ENCODE measurements at regions not wholly inside any gene's neighbourhood (a gene's known extent, or its start where the extent isn't known, plus 50 kb on each side); places are given as distances from the start of the nearest gene placed in this dataset.
"Not testable (repeated sequence)": the region's sequence is repeated elsewhere in the genome, so short reads cannot be mapped to it uniquely, and the experiment has no call there.

DNA sequence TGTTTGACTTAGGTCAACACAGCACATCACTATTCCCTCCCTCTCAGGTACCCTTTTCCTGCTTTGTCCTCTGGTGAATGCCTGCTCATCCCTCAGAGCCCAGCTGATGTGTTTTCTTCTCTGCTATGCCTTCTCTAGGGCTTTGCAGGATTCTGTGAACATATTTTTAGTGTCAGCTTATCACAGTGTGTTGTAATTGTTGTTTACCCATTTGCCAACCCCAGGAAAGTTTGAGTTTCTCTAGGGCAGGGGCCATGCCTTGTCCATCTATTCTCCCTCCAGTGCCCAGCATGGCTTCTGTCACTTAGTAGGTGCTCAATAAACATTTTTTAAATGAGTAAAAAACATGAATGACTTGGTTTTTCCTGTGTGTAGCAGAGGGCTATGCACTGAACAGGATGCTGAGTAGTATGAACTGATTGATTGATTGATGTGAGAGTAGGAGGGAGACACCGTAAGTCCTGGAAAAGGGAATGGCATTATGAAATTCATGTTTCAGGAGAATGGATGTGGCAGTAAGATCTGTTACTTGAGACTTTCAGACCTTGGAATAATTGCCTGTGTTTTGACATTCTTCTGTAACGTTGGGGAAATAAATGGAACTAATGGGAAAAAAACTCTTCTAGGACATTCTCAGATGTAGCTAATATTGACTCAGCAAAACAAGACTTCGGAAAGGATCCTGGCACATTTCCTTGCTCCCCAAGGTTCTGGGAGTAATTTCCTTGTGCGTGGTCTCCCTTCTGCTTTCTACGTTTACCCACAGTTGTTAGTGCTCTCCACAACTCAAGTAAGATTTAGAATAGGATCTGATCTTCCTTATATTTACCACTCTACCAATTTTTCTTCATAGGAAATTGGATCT is 267.3 kb upstream of the TBL1XR1 start:
- DNase-seq, result no peak

DNA sequence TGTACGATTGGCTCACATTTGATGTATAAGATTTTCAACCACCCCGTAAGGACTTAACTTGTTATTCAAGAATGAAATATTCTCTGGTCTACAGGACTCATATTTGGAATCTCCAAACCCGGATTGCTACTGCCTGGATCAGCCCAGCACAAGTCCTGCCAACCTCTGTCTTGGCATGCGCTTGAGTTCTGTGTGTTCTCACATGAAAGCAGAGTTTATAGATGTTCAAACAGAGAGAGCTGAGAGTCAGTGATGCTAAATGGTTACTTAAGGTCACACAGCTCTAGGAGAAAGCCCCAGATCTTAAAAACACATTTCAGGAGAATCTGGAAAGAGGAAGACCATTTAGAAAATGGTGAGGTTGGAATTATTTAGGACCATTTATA is 268.0 kb upstream of the TBL1XR1 start:
- no peak for DNase-seq

DNA sequence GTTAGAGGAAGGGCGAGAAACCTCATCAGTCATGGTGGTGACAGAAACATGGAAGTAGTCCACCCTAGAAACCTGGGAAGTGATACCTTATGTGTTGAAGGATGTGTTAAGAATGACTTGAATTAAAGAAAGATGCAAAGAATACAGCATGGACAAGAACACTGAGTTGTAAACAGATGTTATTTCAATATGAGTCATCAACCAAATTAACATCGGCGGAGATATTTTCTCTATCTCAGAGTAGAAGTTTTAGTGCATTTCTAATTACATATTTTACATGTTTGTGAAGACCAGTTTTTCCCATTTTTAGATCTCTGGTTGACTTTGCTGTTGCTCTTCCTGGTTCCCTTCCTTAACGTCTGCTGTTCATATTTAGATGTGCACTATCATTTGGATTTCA is 268.8 kb upstream of the TBL1XR1 start:
- no peak for DNase-seq

DNA sequence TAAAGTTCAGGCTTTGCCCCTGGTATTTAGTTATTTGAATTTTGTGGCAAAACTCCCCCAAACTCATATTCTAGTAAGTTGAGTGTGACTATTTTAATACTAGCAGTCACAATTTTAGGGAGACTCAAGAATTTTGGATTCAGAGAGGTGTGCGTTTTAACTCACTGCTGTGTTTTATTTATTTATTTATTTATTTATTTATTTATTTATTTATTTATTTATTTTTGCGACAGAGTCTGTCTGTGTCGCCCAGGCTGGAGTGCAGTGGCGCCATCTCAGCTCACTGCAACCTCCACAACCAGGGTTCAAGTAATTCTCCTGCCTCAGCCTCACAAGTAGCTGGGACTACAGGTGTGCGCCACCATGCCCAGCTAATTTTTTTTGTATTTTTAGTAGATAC is 269.3 kb upstream of the TBL1XR1 start:
- not testable (repeated sequence) for DNase-seq

DNA sequence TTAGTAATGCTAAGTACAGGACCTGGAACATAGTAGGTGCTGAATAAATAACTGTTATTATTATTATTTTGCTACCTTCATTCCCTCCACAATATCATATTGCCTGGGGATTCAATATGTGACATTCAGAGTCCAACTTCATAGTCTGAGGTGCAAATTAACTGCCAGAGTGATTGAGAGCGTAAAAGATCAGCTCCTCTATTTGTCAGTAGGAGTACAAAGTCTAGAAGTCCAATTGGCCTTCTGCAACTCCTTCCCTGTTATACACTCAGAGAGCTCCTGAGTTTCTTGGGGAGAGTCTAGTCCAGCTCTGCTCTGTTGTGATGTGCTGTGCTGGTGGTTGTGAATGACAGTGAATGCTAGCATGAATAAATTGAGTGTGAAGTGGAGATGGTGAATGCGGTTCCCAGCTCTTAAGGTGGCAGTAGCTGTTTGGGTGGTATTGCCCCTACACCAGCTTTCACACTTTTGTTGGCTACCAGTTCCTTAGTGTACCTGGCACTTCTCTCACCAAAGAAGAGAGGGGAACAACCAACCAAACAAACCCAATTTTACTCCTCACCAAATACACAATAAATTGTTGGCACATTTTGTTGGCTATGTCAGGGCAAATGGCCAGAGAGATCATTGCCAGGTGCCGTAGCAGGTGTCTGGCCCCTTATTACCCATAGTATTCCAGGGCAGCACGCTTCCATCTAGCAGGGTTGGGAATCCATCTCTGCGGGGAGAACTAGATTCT is 270.1 kb upstream of the TBL1XR1 start:
- no peak for DNase-seq

DNA sequence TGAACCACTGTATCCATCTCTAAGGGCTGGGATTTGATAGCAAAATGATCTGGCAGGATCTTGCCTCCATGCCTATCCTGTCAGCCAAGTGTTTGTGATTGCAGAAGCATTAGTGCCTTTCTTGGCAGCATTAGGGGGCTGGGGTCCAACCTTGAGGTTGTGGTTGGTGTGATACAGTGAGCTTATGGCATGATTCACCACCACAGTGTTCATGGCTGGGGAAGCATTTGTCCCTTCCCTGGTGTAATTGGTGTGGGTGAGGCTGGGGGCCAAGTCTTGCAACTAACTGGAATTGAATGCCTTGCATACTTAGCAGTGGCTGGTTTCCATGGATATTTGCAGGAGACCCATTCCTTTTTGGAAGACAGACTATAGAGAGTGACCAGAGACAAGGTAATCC is 271.0 kb upstream of the TBL1XR1 start:
- DNase-seq, result no peak

DNA sequence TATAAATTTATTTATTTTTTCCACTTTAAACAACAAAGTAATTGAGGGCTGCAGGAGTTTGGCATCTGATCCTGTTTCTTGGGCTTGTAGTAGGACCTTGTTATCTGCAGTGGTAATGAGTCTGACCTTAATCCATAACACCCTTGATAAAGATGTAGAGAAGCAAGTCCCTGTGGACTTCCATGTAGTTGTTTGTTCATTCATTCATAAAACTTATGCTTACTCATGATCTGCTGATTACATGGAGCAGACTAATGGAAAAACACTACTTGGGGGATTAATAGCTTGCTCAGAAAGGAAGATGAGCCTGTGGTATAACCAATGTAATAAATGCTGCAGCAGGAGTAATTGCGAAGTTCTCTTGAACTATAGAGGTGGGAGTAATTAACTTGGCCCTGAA is 271.5 kb upstream of the TBL1XR1 start:
- DNase-seq, result no peak

DNA sequence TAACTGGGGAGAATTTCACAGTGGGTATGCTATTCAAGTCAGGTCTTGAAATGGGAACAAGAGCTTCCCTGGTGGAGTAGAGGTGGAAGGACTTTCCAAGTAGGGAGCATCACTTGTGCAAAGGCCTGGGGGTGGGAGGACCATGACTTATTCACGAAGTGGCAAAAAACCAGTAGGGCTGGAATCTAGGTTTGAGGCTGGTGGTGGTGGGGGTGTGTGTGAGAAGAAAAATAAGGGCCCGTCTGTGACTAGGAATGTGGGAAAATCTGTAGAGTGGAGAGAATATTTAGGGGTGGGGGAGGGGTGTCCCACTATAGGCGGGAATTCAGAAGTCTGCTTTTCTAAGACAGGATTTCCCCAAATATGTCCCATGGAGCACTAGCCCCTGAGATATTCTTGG is 271.9 kb upstream of the TBL1XR1 start:
- no peak for DNase-seq

DNA sequence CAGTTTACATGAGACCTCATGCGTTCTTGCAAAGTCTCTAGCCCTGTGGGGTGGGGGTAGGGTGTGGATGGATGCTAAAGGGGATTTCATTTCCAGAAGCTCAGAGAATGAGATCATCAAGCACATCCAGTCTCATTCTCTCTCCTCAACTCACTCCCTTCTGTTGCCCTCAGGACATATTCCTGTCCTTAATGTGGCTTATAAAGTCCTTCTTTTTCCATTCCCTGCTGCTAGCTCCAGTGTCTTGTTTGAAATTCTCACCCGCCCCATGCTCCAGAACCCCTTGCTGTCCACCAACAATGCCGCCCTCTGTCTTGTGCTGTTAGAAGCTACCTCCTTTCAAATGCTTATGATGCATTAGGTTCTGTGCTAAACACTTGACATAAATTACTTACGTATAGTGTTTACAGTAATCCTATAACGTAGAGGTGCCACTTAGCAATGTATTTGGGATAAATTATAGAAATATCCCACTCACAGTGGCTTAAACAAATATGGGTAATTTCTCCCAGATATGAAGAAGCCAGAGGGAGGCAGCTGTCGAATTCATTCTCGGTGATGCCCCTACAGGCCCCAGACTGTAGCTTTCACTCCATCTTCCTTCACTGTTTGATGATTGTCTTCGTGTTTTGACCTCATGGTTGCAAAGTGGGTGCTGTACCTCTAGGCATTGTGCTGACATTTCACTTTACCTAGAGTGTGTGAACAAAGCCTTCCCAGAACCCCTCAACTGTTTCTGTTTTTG is 273.1 kb upstream of the TBL1XR1 start:
- DNase-seq, result no peak

DNA sequence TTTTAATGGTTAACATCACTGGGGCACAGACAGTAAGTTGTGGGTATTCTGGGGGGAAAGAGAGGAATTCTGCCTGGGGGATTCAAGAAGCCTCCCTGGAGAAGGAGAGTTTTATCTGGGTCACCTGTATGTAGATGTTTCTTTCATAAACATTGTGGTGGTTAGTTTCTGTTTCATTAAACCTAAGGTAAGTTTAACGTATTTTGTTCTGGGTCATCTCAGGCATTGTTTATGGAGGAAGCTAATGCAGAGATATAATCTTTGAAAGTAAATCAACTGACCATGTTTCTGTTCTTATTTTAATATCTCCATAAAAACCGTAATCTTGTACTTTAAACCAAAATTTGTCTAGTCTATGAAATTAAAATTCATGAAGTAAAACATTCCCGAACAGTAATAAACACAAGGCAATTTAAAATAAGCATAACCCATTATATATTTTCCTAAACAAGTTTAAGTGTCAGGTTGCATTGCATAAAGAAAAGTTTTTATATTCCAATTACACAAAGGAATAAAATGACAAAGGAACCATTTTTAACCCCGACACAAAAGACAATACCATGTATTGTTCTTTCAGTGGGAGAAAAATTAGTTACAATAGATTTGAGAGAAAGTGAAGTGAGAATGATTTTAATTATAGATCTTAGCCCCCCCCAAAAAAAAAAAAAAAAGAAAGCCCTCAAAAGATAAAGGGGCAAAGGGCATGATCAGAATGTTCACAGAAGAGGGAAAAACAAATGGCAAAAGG is 274.6 kb upstream of the TBL1XR1 start:
- DNase-seq, result no peak

DNA sequence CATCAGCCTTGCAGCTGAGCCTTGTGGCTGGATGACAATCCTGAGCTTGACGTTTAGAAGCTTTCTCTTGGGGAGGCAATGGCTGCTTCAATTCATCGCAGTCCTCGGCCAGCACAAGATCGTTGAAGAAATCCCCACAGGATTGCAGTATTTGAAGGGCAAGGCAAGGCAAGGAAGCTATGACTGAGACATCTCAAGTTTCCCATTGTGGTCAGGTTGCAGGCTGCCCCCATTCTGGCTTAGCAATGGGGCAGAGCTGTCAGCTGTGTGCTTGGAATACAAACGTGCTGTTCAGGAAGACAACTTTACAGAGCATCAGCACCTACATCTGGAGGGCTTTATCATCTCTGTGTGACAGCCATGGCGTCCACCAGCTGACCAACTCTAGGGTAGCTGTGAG is 275.9 kb upstream of the TBL1XR1 start:
- no peak for DNase-seq

DNA sequence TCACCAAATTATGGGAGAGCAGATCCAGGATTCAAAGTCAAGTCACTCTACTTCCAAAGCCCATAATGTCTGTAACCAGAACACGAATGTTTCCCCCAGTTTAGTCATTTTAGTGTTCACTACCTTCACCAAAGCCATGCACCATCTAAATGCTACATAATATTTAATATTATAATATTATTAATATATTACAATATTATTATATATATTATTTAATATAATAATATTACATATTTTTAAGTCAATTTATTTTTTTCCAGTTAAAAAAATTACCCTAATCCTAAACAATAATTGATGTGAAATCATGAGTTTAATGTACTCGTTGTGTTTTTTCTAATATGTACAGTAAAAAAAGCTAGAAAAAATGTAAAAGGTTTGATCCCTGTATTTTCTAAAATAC is 276.6 kb upstream of the TBL1XR1 start:
- DNase-seq, result no peak

DNA sequence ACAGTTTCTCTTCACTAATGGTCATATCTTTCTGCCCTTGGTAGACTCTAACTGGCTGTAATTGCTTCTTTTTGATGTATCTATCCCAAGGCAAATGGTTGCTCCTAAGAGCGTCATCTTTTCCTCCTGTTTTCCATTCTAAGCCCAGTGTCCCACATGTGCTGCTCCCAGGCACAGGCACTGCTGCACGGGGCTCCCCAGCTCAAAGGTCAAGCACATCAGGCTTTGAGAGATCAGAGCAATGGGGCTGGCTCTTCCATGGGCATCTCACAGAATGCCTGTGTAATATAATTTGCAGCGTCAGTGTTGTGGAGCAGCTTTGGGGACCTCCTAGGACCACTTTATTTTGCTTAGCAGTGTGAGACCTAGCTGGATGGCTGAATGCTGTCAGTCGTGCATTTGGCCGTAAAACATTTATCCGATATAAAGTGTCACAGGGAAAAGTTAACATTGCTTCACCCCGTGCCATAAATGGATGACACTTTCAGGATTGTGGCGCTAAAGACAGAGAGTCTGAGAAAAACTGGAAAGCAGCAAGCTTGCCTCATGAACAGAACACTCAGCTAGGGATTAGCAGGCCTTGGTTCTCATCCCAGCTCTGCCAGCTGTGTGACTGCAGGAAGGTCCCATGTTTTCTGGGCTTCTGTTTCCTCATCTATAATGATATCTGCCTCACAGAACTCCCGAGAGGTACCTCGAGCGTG is 277.5 kb upstream of the TBL1XR1 start:
- peak; percentile 67 for DNase-seq

DNA sequence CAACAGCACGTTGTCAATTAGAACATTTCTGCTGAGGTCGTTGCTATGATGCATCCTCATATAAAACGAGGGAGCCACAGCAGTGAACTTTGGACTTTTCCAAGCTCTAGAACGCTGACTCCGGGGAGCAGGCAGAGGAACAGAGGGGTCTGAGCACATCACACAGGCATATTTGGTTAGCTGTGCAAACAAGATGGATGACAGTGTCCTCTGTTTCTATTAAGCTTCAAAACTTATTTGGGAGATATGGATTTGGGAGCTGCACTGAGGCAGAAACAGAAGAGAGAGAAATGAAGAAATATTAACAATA is 278.0 kb upstream of the TBL1XR1 start:
- DNase-seq, result peak; percentile 90

DNA sequence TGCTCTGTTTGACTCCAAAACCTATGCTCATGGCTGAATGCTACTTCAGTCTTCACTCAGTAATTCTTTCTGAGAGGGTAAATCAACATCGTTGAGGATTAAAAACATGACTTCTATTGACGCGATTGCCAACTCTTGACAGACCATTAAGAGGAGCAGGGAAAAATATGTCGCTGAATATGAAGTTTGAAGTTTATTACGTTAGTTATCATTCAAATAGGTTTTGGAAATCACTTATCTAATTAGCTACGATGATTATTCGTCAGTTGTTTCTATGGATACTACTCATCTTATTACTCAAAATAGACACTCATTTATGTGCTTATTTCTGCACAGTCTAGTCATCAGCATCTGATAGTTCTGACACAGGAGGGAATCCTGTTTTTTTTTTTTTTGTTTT is 279.2 kb upstream of the TBL1XR1 start:
- DNase-seq, result peak; percentile 53

DNA sequence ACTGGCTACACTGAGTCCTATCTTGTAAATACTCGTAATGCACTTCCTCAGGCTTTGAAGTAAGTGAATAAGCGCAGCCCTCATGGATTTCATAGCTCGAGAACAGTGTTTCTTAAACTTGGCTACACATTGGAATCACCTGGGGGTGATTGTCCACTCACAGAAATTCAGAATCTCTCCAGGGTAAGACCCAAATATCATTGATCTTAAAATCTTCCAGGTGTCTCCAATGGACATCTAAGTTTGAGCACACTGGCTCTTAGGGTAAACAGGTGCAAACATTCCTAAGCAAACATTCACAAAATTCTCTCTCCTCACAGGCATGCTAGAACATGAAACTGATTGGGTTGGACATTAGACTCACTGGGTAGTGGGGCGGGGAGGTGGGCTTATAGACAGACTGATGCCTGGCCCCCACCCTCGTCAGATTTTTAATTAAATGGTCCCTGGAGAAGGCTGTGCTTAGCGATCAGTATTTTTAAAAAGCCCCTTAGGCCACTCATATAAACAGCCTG is 279.7 kb upstream of the TBL1XR1 start:
- no peak for DNase-seq

DNA sequence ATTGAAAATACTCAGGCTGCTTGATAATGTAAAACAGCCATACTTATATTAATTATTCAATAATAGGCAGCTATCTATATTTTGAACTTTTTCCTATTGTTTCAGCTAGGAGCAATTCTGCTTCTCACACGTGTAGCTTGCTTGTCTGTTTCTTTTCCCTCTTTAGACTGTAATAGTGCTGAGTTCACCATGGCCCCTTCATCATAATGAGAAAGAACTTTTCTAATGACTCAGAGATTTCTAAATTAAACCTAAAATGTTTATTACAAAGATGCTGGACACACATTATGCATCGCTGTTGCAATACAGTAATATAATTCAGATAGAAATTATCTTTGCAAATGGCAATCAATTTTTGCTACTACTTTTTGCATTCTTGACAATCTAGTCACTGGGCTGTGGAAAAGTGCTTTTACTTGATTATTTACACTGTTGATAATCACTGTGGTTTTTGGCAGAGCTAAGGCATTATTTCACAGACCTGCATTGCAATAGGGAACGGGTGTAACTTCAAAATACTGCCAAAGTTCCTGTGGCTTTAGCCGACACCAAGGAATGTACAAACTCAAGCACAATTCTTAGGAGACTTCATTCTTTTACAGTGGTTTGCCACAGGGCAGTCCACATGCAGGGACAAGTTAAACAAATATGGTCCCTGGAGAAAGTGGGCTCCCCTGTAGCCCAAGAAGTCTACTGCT is 281.0 kb upstream of the TBL1XR1 start:
- DNase-seq, result no peak

DNA sequence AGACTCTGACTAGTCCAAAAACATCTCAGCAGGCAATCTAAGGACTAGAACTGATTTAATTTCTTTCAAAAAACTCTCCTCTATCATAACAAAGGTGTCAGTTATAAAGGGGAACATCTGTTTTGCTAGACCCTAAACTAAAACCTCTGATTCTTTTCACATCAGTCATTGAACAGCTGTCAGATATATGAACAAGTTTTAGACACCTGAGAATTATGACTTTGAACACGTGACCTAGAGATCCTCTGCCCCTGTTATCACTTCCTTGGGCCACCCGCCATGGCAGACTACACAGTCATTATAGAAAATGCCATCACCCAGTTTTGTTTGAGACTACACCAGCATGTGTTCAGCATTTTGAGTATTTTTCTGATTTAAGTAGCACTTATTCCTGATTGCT is 282.3 kb upstream of the TBL1XR1 start:
- DNase-seq, result no peak

DNA sequence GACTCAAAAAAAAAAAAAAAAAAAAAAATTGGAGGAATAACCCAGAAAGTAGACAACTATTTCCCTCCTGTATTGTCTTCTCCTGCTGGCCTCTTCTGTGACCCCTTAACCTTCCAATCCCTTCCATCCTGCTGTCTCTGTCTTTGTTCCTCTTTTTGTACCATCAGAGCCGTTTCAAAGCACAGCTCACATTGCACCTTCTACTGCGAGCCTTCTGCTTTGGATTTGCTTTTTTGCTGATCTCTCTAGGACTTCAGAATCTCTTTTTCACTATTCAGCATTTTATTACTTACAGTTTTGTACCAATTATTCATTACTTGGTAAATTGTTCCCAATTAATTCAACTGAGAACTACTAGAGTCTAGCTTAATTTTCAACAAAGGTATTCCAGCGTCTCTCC is 284.0 kb upstream of the TBL1XR1 start:
- DNase-seq, result no peak

DNA sequence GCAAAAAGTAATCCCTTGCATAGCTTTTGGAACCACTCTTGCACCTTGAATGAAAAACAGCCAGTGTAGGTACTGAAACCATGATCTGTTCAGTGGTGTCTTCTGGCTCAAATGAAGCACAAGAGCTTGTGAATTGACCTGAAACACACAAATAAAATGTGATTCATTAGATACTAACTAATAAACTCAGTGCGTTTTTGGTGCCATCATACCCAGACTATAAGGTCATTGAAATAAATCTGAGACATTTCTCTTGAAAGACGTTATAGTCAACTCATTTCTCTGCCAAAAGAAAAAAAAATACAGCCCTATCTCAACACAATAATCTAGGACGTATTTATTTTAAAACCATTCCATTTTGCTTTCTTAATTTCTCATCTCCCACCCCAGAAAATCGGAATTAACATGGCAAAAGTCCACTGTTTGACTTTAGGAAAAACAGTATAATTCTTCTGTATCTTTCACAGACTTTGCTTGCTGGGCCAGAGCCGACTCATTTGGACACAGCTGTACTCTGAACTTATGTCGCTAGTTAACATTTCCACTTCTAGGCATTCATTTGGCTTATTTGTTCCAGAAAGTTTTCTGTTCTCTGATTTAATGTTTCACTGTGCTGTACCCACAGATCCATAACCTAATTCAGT is 284.9 kb upstream of the TBL1XR1 start:
- DNase-seq, result no peak

Measured in DMS53 (cell line).